ENCODE measurements at regions not wholly inside any gene's neighbourhood (a gene's known extent, or its start where the extent isn't known, plus 50 kb on each side); places are given as distances from the start of the nearest gene placed in this dataset.
"Not testable (repeated sequence)": the region's sequence is repeated elsewhere in the genome, so short reads cannot be mapped to it uniquely, and the experiment has no call there.

DNA sequence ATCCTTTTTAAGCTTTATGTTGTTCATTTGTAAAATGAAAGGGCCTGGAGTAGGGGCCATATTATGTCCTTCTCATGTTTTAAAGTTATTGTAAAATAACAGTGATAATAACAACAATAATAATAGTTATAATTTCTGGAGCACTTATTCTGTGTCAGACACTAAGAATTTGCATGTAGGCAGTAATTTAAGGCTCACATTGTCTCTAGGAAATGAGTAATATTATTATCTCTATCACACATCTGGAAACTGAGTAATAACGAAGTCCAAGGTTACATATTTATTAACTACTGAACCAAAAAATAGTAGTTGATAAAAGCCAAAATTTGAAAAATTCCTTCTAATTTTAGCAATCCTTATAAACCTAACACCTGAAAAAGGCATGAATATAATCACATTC is 520.7 kb upstream of the PABPC4L start:
- no peak overlapping the region for H3K4me3 ChIP-seq (ENCODE audit: low read depth, low read length)
- TF ChIP-seq, protein P1, sequence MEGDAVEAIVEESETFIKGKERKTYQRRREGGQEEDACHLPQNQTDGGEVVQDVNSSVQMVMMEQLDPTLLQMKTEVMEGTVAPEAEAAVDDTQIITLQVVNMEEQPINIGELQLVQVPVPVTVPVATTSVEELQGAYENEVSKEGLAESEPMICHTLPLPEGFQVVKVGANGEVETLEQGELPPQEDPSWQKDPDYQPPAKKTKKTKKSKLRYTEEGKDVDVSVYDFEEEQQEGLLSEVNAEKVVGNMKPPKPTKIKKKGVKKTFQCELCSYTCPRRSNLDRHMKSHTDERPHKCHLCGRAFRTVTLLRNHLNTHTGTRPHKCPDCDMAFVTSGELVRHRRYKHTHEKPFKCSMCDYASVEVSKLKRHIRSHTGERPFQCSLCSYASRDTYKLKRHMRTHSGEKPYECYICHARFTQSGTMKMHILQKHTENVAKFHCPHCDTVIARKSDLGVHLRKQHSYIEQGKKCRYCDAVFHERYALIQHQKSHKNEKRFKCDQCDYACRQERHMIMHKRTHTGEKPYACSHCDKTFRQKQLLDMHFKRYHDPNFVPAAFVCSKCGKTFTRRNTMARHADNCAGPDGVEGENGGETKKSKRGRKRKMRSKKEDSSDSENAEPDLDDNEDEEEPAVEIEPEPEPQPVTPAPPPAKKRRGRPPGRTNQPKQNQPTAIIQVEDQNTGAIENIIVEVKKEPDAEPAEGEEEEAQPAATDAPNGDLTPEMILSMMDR (IDR thresholded peaks at IDR 0.05; ENCODE audit: control insufficient read depth, extremely low read depth, insufficient read depth): no peak
- DNase-seq (ENCODE audit: low read depth): no peak

DNA sequence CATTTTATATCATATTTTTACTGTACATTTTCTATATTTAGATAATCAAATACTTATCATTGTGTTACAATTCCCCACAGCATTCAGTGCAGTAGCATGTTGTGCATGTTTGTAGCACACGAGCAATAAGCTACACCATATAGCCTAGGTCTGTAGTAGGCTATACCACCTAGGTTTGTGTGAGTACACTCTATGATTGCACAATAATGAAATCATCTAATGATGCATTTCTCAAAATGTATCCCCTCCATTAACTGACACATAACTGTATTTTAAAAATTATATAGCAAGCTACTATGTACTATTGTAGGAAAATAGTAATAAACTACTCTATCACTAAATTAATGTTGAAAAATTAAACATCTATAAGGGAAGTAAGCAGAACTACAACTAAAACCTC is 518.4 kb upstream of the PABPC4L start:
- no peak overlapping the region for H3K4me3 ChIP-seq (ENCODE audit: low read depth, low read length)
- TF ChIP-seq, protein P1 (IDR thresholded peaks at IDR 0.05; ENCODE audit: control insufficient read depth, extremely low read depth, insufficient read depth): no peak
- DNase-seq (ENCODE audit: low read depth): no peak

DNA sequence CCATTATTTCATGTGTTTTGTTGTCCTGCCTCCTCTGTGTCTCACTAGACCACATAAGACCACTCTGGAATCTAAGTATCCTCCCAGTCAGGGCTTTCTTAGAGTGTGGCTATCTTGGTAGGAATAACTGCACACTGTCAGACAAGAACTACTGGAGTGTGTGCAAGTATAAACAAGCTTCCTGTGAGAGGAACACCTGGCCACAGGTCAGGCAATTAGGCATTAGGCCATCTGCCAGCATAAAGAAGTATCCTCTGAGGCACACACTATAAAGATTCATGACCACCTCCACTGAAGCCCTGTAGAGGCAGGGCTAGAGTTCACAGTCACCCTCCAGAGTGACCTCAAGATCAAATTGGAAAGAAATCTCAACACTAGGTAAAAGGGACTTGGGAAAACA is 507.0 kb upstream of the PABPC4L start:
- DNase-seq (ENCODE audit: low read depth): no peak

DNA sequence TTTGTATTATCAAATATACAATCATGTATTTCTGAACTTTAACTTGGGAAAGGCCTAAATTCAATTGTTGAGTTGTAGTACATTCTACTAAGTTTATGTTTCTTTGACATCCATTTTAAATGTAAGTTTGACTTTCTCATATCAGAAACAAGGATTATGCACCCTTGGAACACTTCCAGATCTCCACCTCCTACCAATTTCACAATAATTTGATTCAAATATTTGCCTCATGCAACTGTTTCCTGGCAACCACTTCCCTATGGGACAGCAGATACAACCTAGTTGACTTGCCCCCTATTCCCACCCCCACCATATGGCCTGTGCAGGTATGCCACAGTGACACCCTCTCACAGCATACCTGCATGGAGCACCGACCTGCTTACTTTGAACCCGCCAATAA is 506.4 kb upstream of the PABPC4L start:
- no peak for DNase-seq (ENCODE audit: low read depth)
- no peak overlapping the region for H3K4me3 ChIP-seq (ENCODE audit: low read depth, low read length)
- TF ChIP-seq, protein P1 (IDR thresholded peaks at IDR 0.05; ENCODE audit: control insufficient read depth, extremely low read depth, insufficient read depth): no peak

More for the DNA sequence above, 507.0 kb upstream of the PABPC4L start:
- no peak overlapping the region for H3K4me3 ChIP-seq (ENCODE audit: low read depth, low read length)
- TF ChIP-seq, protein P1 (IDR thresholded peaks at IDR 0.05; ENCODE audit: control insufficient read depth, extremely low read depth, insufficient read depth): no peak

DNA sequence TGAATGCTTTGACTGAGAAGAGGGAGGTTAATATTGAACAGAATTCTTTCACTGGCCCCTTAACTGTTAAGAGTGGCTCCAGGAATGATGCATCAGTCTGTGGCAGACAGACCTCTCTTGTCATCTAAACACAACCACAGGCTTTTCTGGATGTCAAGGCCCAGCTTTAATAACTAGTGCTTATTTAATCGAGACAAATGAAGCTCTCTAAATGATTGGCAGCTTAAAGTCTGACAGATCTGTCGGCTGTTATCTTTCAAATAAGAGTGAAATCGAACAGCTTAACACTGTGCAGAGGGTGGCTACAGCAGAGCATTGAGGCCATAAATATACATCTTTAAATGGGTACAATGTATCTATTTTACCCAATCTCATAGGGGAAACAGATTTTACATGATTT is 500.8 kb upstream of the PABPC4L start:
- H3K4me3 ChIP-seq (ENCODE audit: low read depth, low read length): no peak overlapping the region
- TF ChIP-seq, protein P1 (IDR thresholded peaks at IDR 0.05; ENCODE audit: control insufficient read depth, extremely low read depth, insufficient read depth): no peak
- no peak for DNase-seq (ENCODE audit: low read depth)

DNA sequence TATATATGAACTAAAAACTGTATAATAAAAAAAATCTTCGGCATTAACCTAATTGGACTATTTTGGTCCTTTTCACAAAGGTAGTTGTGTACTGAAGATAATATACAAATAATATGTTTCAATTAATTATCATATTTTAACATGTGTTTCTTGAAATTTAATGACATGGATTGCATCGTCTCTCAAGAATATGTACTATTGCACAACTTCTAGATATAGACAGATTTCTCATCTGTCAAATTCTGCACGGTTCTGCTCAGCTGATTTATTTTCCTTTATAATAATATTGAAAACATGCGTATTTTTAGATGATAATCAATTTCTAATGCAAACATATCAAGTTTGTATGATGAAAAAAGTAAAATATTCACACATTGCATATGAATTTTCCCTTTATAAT is 498.7 kb upstream of the PABPC4L start:
- no peak overlapping the region for H3K4me3 ChIP-seq (ENCODE audit: low read depth, low read length)
- TF ChIP-seq, protein P1 (IDR thresholded peaks at IDR 0.05; ENCODE audit: control insufficient read depth, extremely low read depth, insufficient read depth): no peak
- no peak for DNase-seq (ENCODE audit: low read depth)

DNA sequence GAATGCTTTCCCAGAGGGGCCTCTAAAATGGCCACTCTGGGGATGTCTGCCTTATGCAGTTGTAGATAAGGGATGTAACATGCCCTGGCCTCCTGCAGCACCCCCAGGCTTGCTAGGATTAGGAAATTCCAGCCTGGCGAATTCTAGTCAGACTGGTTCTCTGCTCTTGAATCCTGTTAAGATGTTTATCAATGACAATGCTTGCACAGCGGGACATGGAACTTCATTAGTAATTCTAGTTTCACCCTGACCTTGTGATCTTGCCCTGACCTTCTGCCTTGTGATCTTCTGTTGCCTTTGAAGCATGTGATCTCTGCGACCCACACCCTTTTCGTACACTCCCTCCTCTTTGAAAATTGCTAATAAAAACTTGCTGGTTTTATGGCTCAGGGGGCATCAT is 497.2 kb upstream of the PABPC4L start:
- H3K4me3 ChIP-seq (ENCODE audit: low read depth, low read length); DNase-seq (ENCODE audit: low read depth): not testable (repeated sequence)

All from LNCaP clone FGC (cell line).